HG03280 (cell line): ENCODE measurements at regions not wholly inside any gene's neighbourhood (a gene's known extent, or its start where the extent isn't known, plus 50 kb on each side); places are given as distances from the start of the nearest gene placed in this dataset.

Source experiments
- ATAC-seq: cut with Tn5 transposase; IDR thresholded peaks from one replicate; pipeline ENCODE4 v1.9.1; 2021; ENCODE audit warnings: mild to moderate bottlenecking, moderate library complexity; ENCODE audit not compliant: unreplicated experiment

GRCh38 chr2:64362562-64363026 lies 91.4 kb upstream of the LGALSL start:
- no peak for ATAC-seq

- ATAC-seq = no peak
These were observed 90.8 kb upstream of the LGALSL start for GRCh38 chr2:64363140-64363539.

- ATAC-seq = no peak
These were observed 90.1 kb upstream of the LGALSL start for GRCh38 chr2:64363848-64364247.

GRCh38 chr2:64367444-64368232 lies 86.3 kb upstream of the LGALSL start:
- no peak for ATAC-seq

- ATAC-seq = no peak
These were observed 84.3 kb upstream of the LGALSL start for GRCh38 chr2:64369706-64370105.

- ATAC-seq = no peak
These were observed 82.2 kb upstream of the LGALSL start for GRCh38 chr2:64371727-64372126.

GRCh38 chr2:64374686-64375085 lies 79.3 kb upstream of the LGALSL start:
- no peak for ATAC-seq

GRCh38 chr2:64376926-64377325 lies 77.0 kb upstream of the LGALSL start:
- no peak for ATAC-seq

- ATAC-seq = no peak
These were observed 74.8 kb upstream of the LGALSL start for GRCh38 chr2:64379186-64379585.

GRCh38 chr2:64380853-64381527 lies 73.0 kb upstream of the LGALSL start:
- ATAC-seq = no peak

GRCh38 chr2:64383016-64383591 lies 70.9 kb upstream of the LGALSL start:
- no peak for ATAC-seq

- ATAC-seq = no peak
These were observed 70.1 kb upstream of the LGALSL start for GRCh38 chr2:64383881-64384280.

GRCh38 chr2:64386676-64387075 lies 67.3 kb upstream of the LGALSL start:
- no peak for ATAC-seq

- ATAC-seq = no peak
These were observed 63.4 kb upstream of the LGALSL start for GRCh38 chr2:64390586-64390985.

- no peak for ATAC-seq
These were observed 62.5 kb upstream of the LGALSL start for GRCh38 chr2:64391424-64391823.

- ATAC-seq = no peak
These were observed 62.0 kb upstream of the LGALSL start for GRCh38 chr2:64391940-64392339.

GRCh38 chr2:64392529-64392928 lies 61.4 kb upstream of the LGALSL start:
- ATAC-seq = no peak

GRCh38 chr2:64393383-64394010 lies 60.5 kb upstream of the LGALSL start:
- ATAC-seq = no peak

- no peak for ATAC-seq
These were observed 59.8 kb upstream of the LGALSL start for GRCh38 chr2:64394153-64394552.

GRCh38 chr2:64396001-64396400 lies 58.0 kb upstream of the LGALSL start:
- ATAC-seq = no peak

GRCh38 chr2:64396551-64396950 lies 57.4 kb upstream of the LGALSL start:
- no peak for ATAC-seq
